HEK293 (cell line): ENCODE measurements at regions not wholly inside any gene's neighbourhood (a gene's known extent, or its start where the extent isn't known, plus 50 kb on each side); places are given as distances from the start of the nearest gene placed in this dataset.

Source experiments
- CTCF ChIA-PET: fragments of 350-600 bp; formaldehyde crosslinking; extraction: SDS; loops from one replicate; lab custom pipeline; 2021; ENCODE audit warnings: antibody characterized with exemption; lab: Yijun Ruan, JAX
- POLR2A ChIA-PET: fragments of 300-600 bp; formaldehyde crosslinking; extraction: SDS; loops from one replicate; lab custom pipeline; 2020; ENCODE audit warnings: antibody characterized with exemption, inconsistent platforms; lab: Yijun Ruan, JAX
- H3K27ac ChIP-seq: fragments of 200-500 bp; sonication (Bioruptor generic); 2 replicates; pipeline ENCODE4 v1.5.1; 2014; ENCODE audit warnings: low read depth, low read length, control low read depth, inconsistent platforms; ENCODE audit errors: extremely low read depth
- H3K36me3 ChIP-seq, 2 experiments: fragments of 200-500 bp in 1 of 2; sonication (Bioruptor generic) in 1 of 2; 1 replicate in 1 of 2; 2 replicates in 1 of 2; pipeline ENCODE4 v1.5.1; 2014 to 2017; ENCODE audit warnings: inconsistent platforms in 2 of 2, low read length in 2 of 2; ENCODE audit not compliant: control insufficient read depth in 2 of 2, insufficient read depth in 1 of 2
- H3K4me1 ChIP-seq: fragments of 200-500 bp; sonication (Bioruptor generic); 2 replicates; pipeline ENCODE4 v1.5.1; 2014; ENCODE audit warnings: mild to moderate bottlenecking, low read length, inconsistent platforms; ENCODE audit not compliant: control insufficient read depth, insufficient read depth
- H3K4me3 ChIP-seq: 2 replicates; pipeline ENCODE4 v1.5.1; 2011; ENCODE audit warnings: low read depth, mild to moderate bottlenecking, control low read depth, low read length, moderate library complexity
- H3K9me3 ChIP-seq: fragments of 200-500 bp; sonication (Bioruptor generic); 2 replicates; pipeline ENCODE4 v1.5.1; 2014; ENCODE audit warnings: low read depth, low read length, inconsistent platforms; ENCODE audit not compliant: control insufficient read depth, insufficient read depth
- GFI1B ChIP-seq: fragments of 450-650 bp; formaldehyde crosslinking; IDR thresholded peaks from 2 replicates; pipeline ENCODE4 v1.5.1; 2016; ENCODE audit warnings: missing biosample characterization, missing genetic modification characterization
- ZBTB10 ChIP-seq: fragments of 450-650 bp; formaldehyde crosslinking; IDR thresholded peaks from 2 replicates; pipeline ENCODE4 v1.5.1; 2016; ENCODE audit warnings: missing biosample characterization, missing genetic modification characterization
- ZBTB11 ChIP-seq: fragments of 450-650 bp; formaldehyde crosslinking; conservative IDR thresholded peaks from 2 replicates; pipeline ENCODE4 v1.5.1; 2016; ENCODE audit warnings: low read depth, missing biosample characterization, missing genetic modification characterization
- ZBTB17 ChIP-seq: fragments of 450-650 bp; formaldehyde crosslinking; IDR thresholded peaks from 2 replicates; pipeline ENCODE4 v1.5.1; 2016; ENCODE audit warnings: missing biosample characterization, missing genetic modification characterization
- ZBTB6 ChIP-seq: fragments of 450-650 bp; formaldehyde crosslinking; IDR thresholded peaks from 2 replicates; pipeline ENCODE4 v1.5.1; 2017; ENCODE audit warnings: missing biosample characterization, missing genetic modification characterization
- ZNF521 ChIP-seq: fragments of 450-650 bp; formaldehyde crosslinking; IDR thresholded peaks from 2 replicates; pipeline ENCODE4 v1.5.1; 2017; ENCODE audit warnings: missing biosample characterization, mild to moderate bottlenecking, missing genetic modification characterization
- ZNF549 ChIP-seq: fragments of 450-650 bp; IDR thresholded peaks from 2 replicates; pipeline ENCODE4 v1.5.1; 2018; ENCODE audit warnings: missing biosample characterization, missing genetic modification characterization, mild to moderate bottlenecking, inconsistent platforms, moderate library complexity
- ZNF555 ChIP-seq: fragments of 450-650 bp; formaldehyde crosslinking; conservative IDR thresholded peaks from 2 replicates; pipeline ENCODE4 v1.5.1; 2017; ENCODE audit warnings: missing biosample characterization, mild to moderate bottlenecking, missing genetic modification characterization, inconsistent platforms
- ZNF624 ChIP-seq: fragments of 450-650 bp; formaldehyde crosslinking; IDR thresholded peaks from 2 replicates; pipeline ENCODE4 v1.5.1; 2017; ENCODE audit warnings: missing biosample characterization, missing genetic modification characterization
- ZNF626 ChIP-seq: fragments of 450-650 bp; sonication (Bioruptor Pico); formaldehyde crosslinking; IDR thresholded peaks from 2 replicates; pipeline ENCODE4 v1.5.1; 2018; ENCODE audit warnings: missing biosample characterization, missing genetic modification characterization, inconsistent platforms
- ZNF792 ChIP-seq: fragments of 450-650 bp; formaldehyde crosslinking; IDR thresholded peaks from 2 replicates; pipeline ENCODE4 v1.5.1; 2016; ENCODE audit warnings: missing biosample characterization, missing genetic modification characterization
- ZNF843 ChIP-seq: fragments of 450-650 bp; formaldehyde crosslinking; IDR thresholded peaks from 2 replicates; pipeline ENCODE4 v1.5.1; 2016; ENCODE audit warnings: missing biosample characterization, missing genetic modification characterization

- Histone ChIP-seq H3K4me3 (no peak overlapping the region), H3K4me1 (no peaks in the 10 kb centered on the region), H3K36me3 (no peaks in the 10 kb centered on the region), H3K27ac (no peak overlapping the region), H3K9me3 (no peaks in the 10 kb centered on the region)
- POLR2A ChIA-PET, result no interaction called here
- CTCF ChIA-PET, result interaction anchor here (2.1 kb wide), 1 partner anchor 48 kb away, joined by 7 read pairs; no protein-coding TSS in a partner anchor
- TF ChIP-seq ZNF792 (tag by site-specific recombination), result no peak
- TF ChIP-seq ZBTB6 (tag by site-specific recombination), result no peak
- no peak for TF ChIP-seq ZNF521 (tag by site-specific recombination)
- no peak for TF ChIP-seq ZNF626
- TF ChIP-seq ZBTB10 (tag by site-specific recombination), result no peak
- no peak for TF ChIP-seq ZBTB17 (tag by site-specific recombination)
- TF ChIP-seq ZNF843 (tag by site-specific recombination), result no peak
- no peak for TF ChIP-seq ZBTB11 (tag by site-specific recombination)
- TF ChIP-seq ZNF555 (tag by site-specific recombination), result no peak
Measured at GRCh38 chr9:117535973-117536372, 121.1 kb upstream of the ASTN2 start.

- H3K27ac ChIP-seq, result no peak overlapping the region
- ChIA-PET POLR2A (no interaction called here), CTCF (interaction anchor here (2.1 kb wide), 1 partner anchor 48 kb away, joined by 7 read pairs; no protein-coding TSS in a partner anchor)
- no peaks in the 10 kb centered on the region for H3K4me1 ChIP-seq
- no peaks in the 10 kb centered on the region for H3K9me3 ChIP-seq
- no peak for TF ChIP-seq ZBTB11 (tag by site-specific recombination)
- no peak for TF ChIP-seq ZNF521 (tag by site-specific recombination)
- TF ChIP-seq ZNF549 (tag by site-specific recombination), result no peak
- no peak for TF ChIP-seq ZNF624 (tag by site-specific recombination)
- TF ChIP-seq GFI1B (tag by site-specific recombination), result no peak
- H3K4me3 ChIP-seq, result no peak overlapping the region
- H3K36me3 ChIP-seq, result no peaks in the 10 kb centered on the region
Measured at GRCh38 chr9:117535434-117535833, 120.6 kb upstream of the ASTN2 start.
